ENCODE measurements at regions not wholly inside any gene's neighbourhood (a gene's known extent, or its start where the extent isn't known, plus 50 kb on each side); places are given as distances from the start of the nearest gene placed in this dataset.

GRCh38 chr1:165988275-165988674 is 160.9 kb downstream of the UCK2 start:
- TF ChIP-seq YY1 (IDR thresholded peaks at IDR 0.05; ENCODE audit: insufficient read depth, insufficient read length) (no peak), ZNF274 (IDR thresholded peaks at IDR 0.05; ENCODE audit: low read depth, low read length) (no peak), SUZ12 (IDR thresholded peaks at IDR 0.05; ENCODE audit: extremely low read depth, insufficient read depth, insufficient read length) (no peak)

All from NT2/D1 (cell line).